HG03342 (cell line): ENCODE measurements at regions not wholly inside any gene's neighbourhood (a gene's known extent, or its start where the extent isn't known, plus 50 kb on each side); places are given as distances from the start of the nearest gene placed in this dataset.

ENCODE experiments used
- ATAC-seq: cut with Tn5 transposase; IDR thresholded peaks from one replicate; pipeline ENCODE4 v1.9.1; 2021; ENCODE audit warnings: mild to moderate bottlenecking, moderate library complexity; ENCODE audit not compliant: unreplicated experiment

- ATAC-seq: no peak
Observed at GRCh38 chr12:23428758-23429157, 520.7 kb downstream of the SOX5 start.

- no peak for ATAC-seq
Observed at GRCh38 chr12:23431006-23431405, 518.5 kb downstream of the SOX5 start.

- no peak for ATAC-seq
Observed at GRCh38 chr12:23433121-23433520, 516.3 kb downstream of the SOX5 start.

GRCh38 chr12:23434154-23434553, 515.3 kb downstream of the SOX5 start:
- ATAC-seq: no peak

GRCh38 chr12:23446746-23447145, 502.7 kb downstream of the SOX5 start:
- ATAC-seq: no peak

GRCh38 chr12:23450810-23451209, 498.7 kb downstream of the SOX5 start:
- no peak for ATAC-seq

GRCh38 chr12:23455283-23455682, 494.2 kb downstream of the SOX5 start:
- ATAC-seq: no peak

GRCh38 chr12:23458640-23459039, 490.8 kb downstream of the SOX5 start:
- ATAC-seq: no peak

GRCh38 chr12:23462546-23462945, 486.9 kb downstream of the SOX5 start:
- no peak for ATAC-seq

- no peak for ATAC-seq
Observed at GRCh38 chr12:23463172-23463571, 486.3 kb downstream of the SOX5 start.

- no peak for ATAC-seq
Observed at GRCh38 chr12:23464241-23464812, 485.1 kb downstream of the SOX5 start.

- no peak for ATAC-seq
Observed at GRCh38 chr12:23472329-23472971, 477.0 kb downstream of the SOX5 start.

- no peak for ATAC-seq
Observed at GRCh38 chr12:23473071-23473470, 476.4 kb downstream of the SOX5 start.

GRCh38 chr12:23474438-23474976, 475.0 kb downstream of the SOX5 start:
- ATAC-seq: no peak
